ENCODE measurements at regions not wholly inside any gene's neighbourhood (a gene's known extent, or its start where the extent isn't known, plus 50 kb on each side); places are given as distances from the start of the nearest gene placed in this dataset.

- Histone ChIP-seq H3K4me1 (ENCODE audit: insufficient read depth, low read length, poor library complexity, severe bottlenecking) (no peaks in the 10 kb centered on the region), H3K4me3 (ENCODE audit: low read depth, low read length, poor library complexity, severe bottlenecking) (no peak overlapping the region), H3K36me3 (ENCODE audit: insufficient read depth, low read length, poor library complexity, severe bottlenecking) (no peaks in the 10 kb centered on the region), H3K9me3 (ENCODE audit: low read depth, low read length, poor library complexity, severe bottlenecking) (no peaks in the 10 kb centered on the region), H3K27me3 (replicated peaks; ENCODE audit: insufficient read depth, low read depth, low read length, poor library complexity) (no peaks in the 10 kb centered on the region), H3K27ac (ENCODE audit: low read depth, low read length, poor library complexity, severe bottlenecking) (no peak overlapping the region)
- TF ChIP-seq EZH2 (IDR thresholded peaks at IDR 0.05; ENCODE audit: borderline replicate concordance, low read depth, low read length, poor library complexity, severe bottlenecking) = no peak
- no peak for TF ChIP-seq CTCF (conservative IDR thresholded peaks at IDR 0.05; ENCODE audit: low read depth, low read length)
- no TSS peak for BruUV-seq (replicated peaks)
- POLR2A ChIA-PET (ENCODE audit: low non-redundant PET) = no interaction called here
- CTCF ChIA-PET = no interaction called here
- DNase-seq (ENCODE audit: low spot score) = no peak
- intact Hi-C loops (cut with micrococcal nuclease; ENCODE audit: unreplicated experiment) = no loop called here
Measured at GRCh38 chr9:25917731-25918362, 239.6 kb upstream of the TUSC1 start.

DNA sequence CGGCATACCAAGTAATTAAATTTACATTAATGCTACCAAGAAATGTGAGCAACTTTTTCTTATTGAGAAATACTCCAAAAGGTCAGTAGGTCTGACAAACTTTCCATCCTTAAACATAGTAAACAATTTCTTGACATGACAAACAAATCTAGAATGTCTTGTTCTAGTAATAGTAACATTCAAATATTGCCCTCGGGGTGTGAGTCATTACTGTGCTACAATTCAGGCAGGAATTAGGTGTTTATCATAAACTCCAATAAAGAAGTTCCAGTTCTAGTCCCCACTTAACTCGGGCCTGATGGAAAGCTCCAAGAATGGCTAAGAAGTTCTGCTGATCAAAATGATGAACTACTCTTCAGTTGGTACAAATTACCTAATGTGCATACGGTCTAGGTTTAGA is 235.6 kb upstream of the TUSC1 start:
- intact Hi-C loops (cut with micrococcal nuclease; ENCODE audit: unreplicated experiment) = no loop called here
- Histone ChIP-seq H3K9me3 (ENCODE audit: low read depth, low read length, poor library complexity, severe bottlenecking) (no peaks in the 10 kb centered on the region), H3K4me1 (ENCODE audit: insufficient read depth, low read length, poor library complexity, severe bottlenecking) (no peaks in the 10 kb centered on the region), H3K27me3 (replicated peaks; ENCODE audit: insufficient read depth, low read depth, low read length, poor library complexity) (no peaks in the 10 kb centered on the region), H3K27ac (ENCODE audit: low read depth, low read length, poor library complexity, severe bottlenecking) (no peak overlapping the region), H3K4me3 (ENCODE audit: low read depth, low read length, poor library complexity, severe bottlenecking) (no peak overlapping the region), H3K36me3 (ENCODE audit: insufficient read depth, low read length, poor library complexity, severe bottlenecking) (no peaks in the 10 kb centered on the region)
- BruUV-seq (replicated peaks) = no TSS peak
- no peak for TF ChIP-seq CTCF (conservative IDR thresholded peaks at IDR 0.05; ENCODE audit: low read depth, low read length)
- no peak for DNase-seq (ENCODE audit: low spot score)
- ChIA-PET POLR2A (ENCODE audit: low non-redundant PET) (no interaction called here), CTCF (no interaction called here)

DNA sequence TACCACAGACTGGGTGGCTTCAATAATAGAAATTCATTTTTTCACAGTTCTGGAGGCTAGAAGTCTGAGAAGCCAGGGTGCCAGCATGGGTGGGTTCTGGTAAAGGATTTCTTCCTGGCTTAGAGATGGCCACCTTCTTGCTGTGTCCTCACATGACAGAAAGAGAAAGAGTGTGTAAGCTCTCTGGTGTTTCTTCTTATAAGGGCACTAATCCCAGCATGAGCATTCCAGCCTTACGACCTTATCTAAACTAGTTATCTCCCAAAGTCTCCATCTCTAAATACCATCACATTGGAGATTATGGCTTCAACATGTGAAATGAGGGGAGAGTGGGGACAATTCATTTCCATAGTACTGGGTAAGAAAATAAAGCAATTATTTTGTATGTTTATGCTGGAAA is 226.5 kb upstream of the TUSC1 start:
- Histone ChIP-seq H3K4me3 (ENCODE audit: low read depth, low read length, poor library complexity, severe bottlenecking) (no peak overlapping the region), H3K27me3 (replicated peaks; ENCODE audit: insufficient read depth, low read depth, low read length, poor library complexity) (no peaks in the 10 kb centered on the region), H3K27ac (ENCODE audit: low read depth, low read length, poor library complexity, severe bottlenecking) (no peak overlapping the region), H3K4me1 (ENCODE audit: insufficient read depth, low read length, poor library complexity, severe bottlenecking) (no peaks in the 10 kb centered on the region), H3K36me3 (ENCODE audit: insufficient read depth, low read length, poor library complexity, severe bottlenecking) (no peaks in the 10 kb centered on the region), H3K9me3 (ENCODE audit: low read depth, low read length, poor library complexity, severe bottlenecking) (no peaks in the 10 kb centered on the region)
- no peak for TF ChIP-seq CTCF (conservative IDR thresholded peaks at IDR 0.05; ENCODE audit: low read depth, low read length)
- TF ChIP-seq EZH2 (IDR thresholded peaks at IDR 0.05; ENCODE audit: borderline replicate concordance, low read depth, low read length, poor library complexity, severe bottlenecking) = no peak
- POLR2A ChIA-PET (ENCODE audit: low non-redundant PET) = no interaction called here
- BruUV-seq (replicated peaks) = no TSS peak
- CTCF ChIA-PET = no interaction called here
- intact Hi-C loops (cut with micrococcal nuclease; ENCODE audit: unreplicated experiment) = no loop called here
- no peak for DNase-seq (ENCODE audit: low spot score)

Measured in A673 (cell line).